ENCODE measurements at regions not wholly inside any gene's neighbourhood (a gene's known extent, or its start where the extent isn't known, plus 50 kb on each side); places are given as distances from the start of the nearest gene placed in this dataset.
"Not testable (repeated sequence)": the region's sequence is repeated elsewhere in the genome, so short reads cannot be mapped to it uniquely, and the experiment has no call there.

DNA sequence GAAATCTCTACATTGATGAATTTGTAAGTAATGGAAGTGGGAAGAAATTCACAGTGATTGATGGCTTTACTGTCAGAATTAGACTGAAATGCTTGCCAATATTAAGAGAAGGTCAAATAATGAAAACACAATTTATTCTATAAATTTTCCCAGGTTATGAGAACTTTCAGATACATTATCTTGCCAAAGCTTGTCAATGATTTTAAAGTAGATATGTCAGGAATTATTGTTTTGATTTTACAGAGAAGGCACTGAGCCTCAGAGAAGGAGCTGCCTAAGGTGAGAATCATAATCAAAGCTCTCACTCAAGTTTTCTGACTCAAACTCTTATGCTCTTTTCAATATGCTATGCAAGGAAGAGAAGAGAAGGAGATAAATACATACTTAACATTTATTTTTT is 564.0 kb upstream of the RGMB start:
- Mint-ChIP-seq H3K27ac (no peak overlapping the region), H3K36me3 (ENCODE audit: insufficient read depth in 2 of 2) (no peaks in the 10 kb centered on the region), H3K27me3 (ENCODE audit: low read depth) (no peaks in the 10 kb centered on the region), H3K4me3 (no peak overlapping the region), H3K4me1 (ENCODE audit: low read depth) (no peaks in the 10 kb centered on the region), H3K9me3 (no peaks in the 10 kb centered on the region)
- ATAC-seq (replicated peaks in 1 of 2) (no peak), DNase-seq (no peak)

DNA sequence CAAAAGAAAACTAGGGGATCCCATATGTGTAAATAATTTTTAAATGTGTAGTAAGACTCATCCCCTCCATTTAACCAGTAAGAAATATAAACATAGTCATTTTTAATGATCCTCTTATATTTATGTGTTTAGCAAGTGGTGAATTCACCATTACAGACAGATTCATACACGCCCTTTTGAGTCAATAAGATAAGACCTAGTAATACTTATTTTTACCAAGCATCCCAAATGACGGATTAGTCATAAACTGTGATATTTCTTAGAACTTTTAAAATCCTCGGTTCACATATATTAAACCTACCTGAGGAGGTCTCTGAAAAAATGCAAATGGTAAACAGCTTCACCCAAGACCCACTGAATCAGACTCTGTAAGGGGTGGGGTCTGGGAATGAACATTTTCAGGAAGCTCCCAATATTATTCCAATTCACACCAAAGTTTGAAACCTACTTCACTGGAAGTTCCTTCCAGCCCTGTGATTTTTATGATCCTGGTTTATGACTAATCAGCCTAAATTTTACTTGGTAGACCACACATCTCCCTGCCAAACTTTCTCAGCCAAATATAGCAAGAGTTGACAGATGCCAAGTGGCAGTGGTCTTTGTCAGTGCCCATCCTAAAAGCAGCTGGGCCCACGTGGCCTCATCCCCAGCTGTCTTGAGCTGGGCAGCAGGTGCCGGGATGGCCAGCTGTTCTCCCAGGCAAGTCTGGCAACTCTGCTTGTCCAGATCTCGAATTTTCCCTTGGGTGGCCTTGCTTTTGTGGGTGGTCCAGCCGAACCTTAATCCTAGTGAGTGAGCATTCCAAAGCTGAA is 559.0 kb upstream of the RGMB start:
- Mint-ChIP-seq H3K36me3 (ENCODE audit: insufficient read depth in 2 of 2) (no peaks in the 10 kb centered on the region), H3K27ac (no peak overlapping the region), H3K27me3 (ENCODE audit: low read depth) (no peaks in the 10 kb centered on the region), H3K9me3 (no peaks in the 10 kb centered on the region), H3K4me3 (no peak overlapping the region), H3K4me1 (ENCODE audit: low read depth) (no peaks in the 10 kb centered on the region)
- ATAC-seq (replicated peaks in 1 of 2) = no peak
- no peak for DNase-seq

DNA sequence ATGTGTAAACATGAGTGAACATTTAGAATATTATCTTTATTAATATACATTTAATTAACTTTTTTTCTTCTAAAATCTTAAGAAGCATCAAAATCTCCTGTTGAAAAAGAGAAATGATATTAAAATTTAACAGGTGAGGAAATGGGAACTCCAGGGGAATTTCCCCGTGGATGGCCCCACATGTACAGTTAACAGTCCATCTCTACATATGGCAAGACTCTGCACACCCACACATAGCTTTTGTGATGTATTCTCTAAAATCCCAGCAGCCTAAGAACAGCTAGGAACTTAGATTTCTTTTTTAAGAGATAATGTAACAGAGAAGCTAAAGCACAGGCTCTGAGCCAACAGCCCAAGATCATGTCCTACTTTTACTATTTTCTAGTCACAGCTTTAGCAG is 556.3 kb upstream of the RGMB start:
- DNase-seq = no peak

DNA sequence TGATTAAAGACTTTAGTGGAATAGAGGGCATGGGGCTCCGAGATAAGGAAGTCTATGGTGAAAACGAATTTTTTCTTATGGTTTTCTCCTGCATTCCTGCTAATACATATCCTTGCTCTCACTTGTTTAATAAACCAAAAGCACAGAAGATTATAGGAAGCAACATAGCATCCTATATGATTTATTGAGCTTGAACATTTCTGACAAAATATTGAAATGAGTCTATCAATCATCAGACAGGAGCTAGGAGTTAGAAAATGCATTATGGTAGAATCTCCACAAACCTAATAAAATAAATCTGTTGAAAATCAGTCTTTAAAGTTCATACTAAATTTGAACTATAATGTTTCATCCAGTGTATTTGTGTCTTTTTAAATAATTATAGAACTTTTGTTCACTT is 554.6 kb upstream of the RGMB start:
- no peaks in the 10 kb centered on the region for H3K36me3 Mint-ChIP-seq (ENCODE audit: insufficient read depth in 2 of 2)
- H3K9me3 Mint-ChIP-seq = peaks cover 2 to 3% of the 10 kb centered on the region in 2 donors
- DNase-seq = no peak
- no peaks in the 10 kb centered on the region for H3K4me1 Mint-ChIP-seq (ENCODE audit: low read depth)
- no peaks in the 10 kb centered on the region for H3K27me3 Mint-ChIP-seq (ENCODE audit: low read depth)
- H3K4me3 Mint-ChIP-seq = no peak overlapping the region
- H3K27ac Mint-ChIP-seq = no peak overlapping the region
- no peak for ATAC-seq (replicated peaks in 1 of 2)

More for the DNA sequence above, 556.3 kb upstream of the RGMB start:
- ATAC-seq (replicated peaks in 1 of 2) = no peak
- Mint-ChIP-seq H3K4me1 (ENCODE audit: low read depth) (no peaks in the 10 kb centered on the region), H3K27ac (no peak overlapping the region), H3K4me3 (no peak overlapping the region), H3K36me3 (ENCODE audit: insufficient read depth in 2 of 2) (no peaks in the 10 kb centered on the region), H3K27me3 (ENCODE audit: low read depth) (no peaks in the 10 kb centered on the region), H3K9me3 (no peaks in the 10 kb centered on the region)

DNA sequence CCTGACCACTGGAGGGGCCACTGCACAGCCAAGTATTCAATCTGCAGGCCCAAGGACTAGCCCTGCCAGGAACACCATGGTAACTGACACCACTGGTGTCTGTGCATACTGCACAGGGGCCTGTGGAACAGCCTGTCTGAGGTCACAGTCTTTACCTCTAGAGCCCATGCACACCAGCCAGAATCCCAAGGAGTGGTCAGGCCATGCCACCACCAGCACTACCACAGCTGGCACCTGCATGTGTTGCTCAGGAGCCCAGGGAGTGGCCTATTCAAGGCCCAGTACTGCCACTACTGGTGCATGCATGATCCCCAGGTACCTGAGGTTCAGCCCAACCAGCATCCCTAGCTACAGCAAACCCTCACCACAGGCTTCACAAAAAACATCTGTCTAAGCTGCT is 546.0 kb upstream of the RGMB start:
- Mint-ChIP-seq H3K36me3 (ENCODE audit: insufficient read depth in 2 of 2) (no peaks in the 10 kb centered on the region), H3K9me3 (peaks cover 6 to 11% of the 10 kb centered on the region in 2 donors), H3K4me3 (no peak overlapping the region), H3K27me3 (ENCODE audit: low read depth) (no peaks in the 10 kb centered on the region), H3K4me1 (ENCODE audit: low read depth) (no peaks in the 10 kb centered on the region), H3K27ac (no peak overlapping the region)
- no peak for DNase-seq
- ATAC-seq (replicated peaks in 1 of 2) = no peak

DNA sequence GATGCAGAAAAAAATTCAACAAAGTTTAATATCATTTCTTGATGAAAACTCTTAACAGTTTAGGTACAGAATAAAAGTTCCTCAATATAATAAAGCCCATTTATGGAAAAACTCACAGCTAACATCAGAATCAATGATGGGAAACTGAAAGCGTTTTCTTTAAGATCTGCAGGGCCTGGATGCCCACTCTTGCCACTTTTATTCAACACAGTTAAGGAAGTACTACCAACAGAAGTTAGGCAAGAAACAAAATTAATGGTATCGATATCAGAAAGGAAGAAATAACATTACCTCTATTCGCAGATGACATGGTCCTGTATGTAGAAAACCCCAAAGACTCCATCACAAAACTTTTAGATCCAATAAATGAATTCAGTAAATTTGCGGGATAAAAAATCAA is 542.4 kb upstream of the RGMB start:
- ATAC-seq (replicated peaks in 1 of 2) (no peak), DNase-seq (no peak)
- no peaks in the 10 kb centered on the region for H3K36me3 Mint-ChIP-seq (ENCODE audit: insufficient read depth in 2 of 2)
- H3K27me3 Mint-ChIP-seq (ENCODE audit: low read depth) = no peaks in the 10 kb centered on the region
- H3K9me3 Mint-ChIP-seq = peaks cover 8% of the 10 kb centered on the region in 2 donors
- no peak overlapping the region for H3K4me3 Mint-ChIP-seq
- no peak overlapping the region for H3K27ac Mint-ChIP-seq
- H3K4me1 Mint-ChIP-seq (ENCODE audit: low read depth) = no peaks in the 10 kb centered on the region

DNA sequence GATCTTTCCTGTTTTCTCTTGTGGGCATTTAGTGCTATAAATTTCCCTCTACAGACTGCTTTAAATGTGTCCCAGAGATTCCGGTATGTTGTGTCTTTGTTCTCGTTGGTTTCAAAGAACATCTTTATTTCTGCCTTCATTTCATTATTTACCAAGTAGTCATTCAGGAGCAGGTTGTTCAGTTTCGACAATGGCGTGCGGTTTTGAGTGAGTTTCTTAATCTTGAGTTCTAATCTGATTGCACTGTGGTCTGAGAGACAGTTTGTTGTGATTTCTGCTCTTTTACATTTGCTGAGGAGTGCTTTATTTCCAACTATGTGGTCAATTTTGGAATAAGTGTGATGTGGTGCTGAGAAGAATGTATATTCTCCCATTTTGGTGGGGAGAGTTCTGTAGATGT is 535.7 kb upstream of the RGMB start:
- DNase-seq; H3K27me3 Mint-ChIP-seq (ENCODE audit: low read depth); H3K27ac Mint-ChIP-seq; H3K9me3 Mint-ChIP-seq; ATAC-seq (replicated peaks in 1 of 2); H3K4me3 Mint-ChIP-seq; H3K4me1 Mint-ChIP-seq (ENCODE audit: low read depth); H3K36me3 Mint-ChIP-seq (ENCODE audit: insufficient read depth in 2 of 2): not testable (repeated sequence)

DNA sequence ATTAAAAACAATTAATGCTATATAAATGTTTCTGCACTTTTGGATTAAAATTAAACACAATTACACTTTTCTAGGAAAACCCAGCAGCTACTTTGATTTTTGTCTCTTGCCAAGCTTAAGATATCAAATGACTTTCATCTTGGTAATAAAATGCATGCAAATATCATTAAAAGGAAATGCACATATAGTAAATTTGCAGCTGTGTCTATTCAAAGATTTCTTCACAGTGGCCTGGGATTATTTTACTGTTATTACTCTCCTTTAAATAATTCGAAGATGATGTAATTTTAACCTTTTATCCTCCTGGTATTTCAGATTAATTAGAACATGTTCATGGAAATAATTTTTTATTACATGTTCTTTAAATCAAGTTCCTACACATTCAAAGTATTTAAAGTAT is 529.5 kb upstream of the RGMB start:
- ATAC-seq (replicated peaks in 1 of 2) = no peak

DNA sequence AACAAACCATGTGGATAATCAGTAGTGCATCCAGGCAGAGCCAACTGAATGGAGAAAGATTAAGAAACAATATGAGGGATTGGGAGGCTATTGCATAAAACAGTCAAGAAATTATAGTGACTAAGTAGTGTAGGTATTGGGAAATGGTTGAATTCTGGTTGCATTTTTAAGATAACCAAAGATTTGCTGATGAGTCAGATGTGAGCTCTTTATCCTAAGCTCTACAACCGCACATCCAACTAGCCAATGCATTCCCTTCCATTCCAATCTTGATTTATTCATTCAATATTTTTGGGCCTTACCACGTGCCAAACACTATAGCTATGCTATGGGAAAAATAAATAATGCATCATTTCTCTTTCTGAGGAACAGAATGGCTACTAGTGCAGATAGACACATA is 524.5 kb upstream of the RGMB start:
- Mint-ChIP-seq H3K36me3 (ENCODE audit: insufficient read depth in 2 of 2) (no peaks in the 10 kb centered on the region), H3K27ac (no peak overlapping the region), H3K4me3 (no peak overlapping the region), H3K9me3 (peaks cover 0 to 3% of the 10 kb centered on the region in 2 donors), H3K27me3 (ENCODE audit: low read depth) (no peaks in the 10 kb centered on the region), H3K4me1 (ENCODE audit: low read depth) (no peaks in the 10 kb centered on the region)
- no peak for ATAC-seq (replicated peaks in 1 of 2)
- no peak for DNase-seq

More for the DNA sequence above, 529.5 kb upstream of the RGMB start:
- Mint-ChIP-seq H3K36me3 (ENCODE audit: insufficient read depth in 2 of 2) (no peaks in the 10 kb centered on the region), H3K27me3 (ENCODE audit: low read depth) (no peaks in the 10 kb centered on the region), H3K4me1 (ENCODE audit: low read depth) (no peaks in the 10 kb centered on the region), H3K9me3 (peaks cover 0 to 3% of the 10 kb centered on the region in 2 donors), H3K4me3 (no peak overlapping the region), H3K27ac (no peak overlapping the region)
- DNase-seq = no peak

DNA sequence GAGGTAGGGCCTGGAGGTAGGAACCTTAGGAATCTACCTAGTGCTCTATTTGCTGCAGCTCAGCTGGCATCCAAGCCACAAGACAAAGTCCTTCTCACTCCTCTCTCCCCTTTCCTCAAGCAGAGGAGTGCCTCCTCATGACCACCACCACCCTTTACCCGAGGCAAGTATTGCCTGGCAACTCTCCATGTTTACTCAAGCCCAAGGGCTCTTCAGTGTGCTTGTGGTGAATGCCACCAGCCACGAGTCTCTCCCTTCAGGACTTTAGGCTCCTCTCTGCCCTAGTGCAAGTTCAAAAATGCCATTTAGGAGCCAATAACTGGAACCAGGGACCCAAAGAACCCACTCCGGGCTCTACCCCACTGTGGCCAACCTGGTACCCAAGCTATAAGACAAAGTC is 514.5 kb upstream of the RGMB start:
- H3K27ac Mint-ChIP-seq = no peak overlapping the region
- H3K27me3 Mint-ChIP-seq (ENCODE audit: low read depth) = no peaks in the 10 kb centered on the region
- no peak for DNase-seq
- H3K36me3 Mint-ChIP-seq (ENCODE audit: insufficient read depth in 2 of 2) = no peaks in the 10 kb centered on the region
- ATAC-seq (replicated peaks in 1 of 2) = no peak
- H3K4me3 Mint-ChIP-seq = no peak overlapping the region
- H3K4me1 Mint-ChIP-seq (ENCODE audit: low read depth) = no peaks in the 10 kb centered on the region
- H3K9me3 Mint-ChIP-seq = no peaks in the 10 kb centered on the region

DNA sequence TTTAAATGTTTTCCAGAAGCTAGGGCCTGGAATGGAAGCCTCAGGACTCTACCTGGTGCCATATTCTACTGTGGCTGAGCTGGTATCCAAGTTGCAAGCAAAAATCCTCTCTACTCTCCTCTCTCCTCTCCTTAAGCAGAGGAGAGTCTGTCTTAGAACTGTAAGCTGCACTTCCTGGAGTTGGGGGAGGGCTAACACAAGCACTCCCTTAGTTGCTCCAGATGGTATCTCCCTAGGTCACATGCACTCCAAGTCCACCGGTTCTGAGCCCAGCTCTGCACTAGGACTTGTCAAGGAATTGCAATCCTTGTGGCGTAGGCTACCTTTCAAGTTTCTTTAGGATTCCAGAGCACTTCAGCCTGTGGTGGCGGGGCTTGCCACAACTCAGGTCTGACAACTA is 513.9 kb upstream of the RGMB start:
- Mint-ChIP-seq H3K4me1 (ENCODE audit: low read depth) (no peaks in the 10 kb centered on the region), H3K36me3 (ENCODE audit: insufficient read depth in 2 of 2) (no peaks in the 10 kb centered on the region), H3K4me3 (no peak overlapping the region), H3K9me3 (no peaks in the 10 kb centered on the region), H3K27me3 (ENCODE audit: low read depth) (no peaks in the 10 kb centered on the region), H3K27ac (no peak overlapping the region)
- ATAC-seq (replicated peaks in 1 of 2) (no peak), DNase-seq (no peak)

DNA sequence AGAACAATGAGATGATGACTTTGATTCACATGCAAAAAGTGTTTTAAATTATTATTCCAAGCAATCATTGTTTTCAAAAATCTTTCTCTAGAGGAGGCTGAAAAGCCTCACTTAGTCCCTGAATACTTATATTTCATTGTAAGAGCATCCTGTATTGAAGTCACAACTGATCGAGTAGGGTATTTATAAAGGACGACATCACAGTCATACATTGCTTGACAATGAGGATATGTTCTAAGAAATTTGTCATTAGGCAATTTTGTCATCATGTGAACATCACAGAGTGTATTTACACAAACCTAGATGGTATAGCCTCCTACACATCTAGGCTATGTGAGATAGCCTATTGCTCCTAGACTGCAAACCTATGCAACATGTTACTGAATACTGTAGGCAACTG is 510.4 kb upstream of the RGMB start:
- ATAC-seq (replicated peaks in 1 of 2) = no peak
- Mint-ChIP-seq H3K4me1 (ENCODE audit: low read depth) (no peaks in the 10 kb centered on the region), H3K36me3 (ENCODE audit: insufficient read depth in 2 of 2) (no peaks in the 10 kb centered on the region)

DNA sequence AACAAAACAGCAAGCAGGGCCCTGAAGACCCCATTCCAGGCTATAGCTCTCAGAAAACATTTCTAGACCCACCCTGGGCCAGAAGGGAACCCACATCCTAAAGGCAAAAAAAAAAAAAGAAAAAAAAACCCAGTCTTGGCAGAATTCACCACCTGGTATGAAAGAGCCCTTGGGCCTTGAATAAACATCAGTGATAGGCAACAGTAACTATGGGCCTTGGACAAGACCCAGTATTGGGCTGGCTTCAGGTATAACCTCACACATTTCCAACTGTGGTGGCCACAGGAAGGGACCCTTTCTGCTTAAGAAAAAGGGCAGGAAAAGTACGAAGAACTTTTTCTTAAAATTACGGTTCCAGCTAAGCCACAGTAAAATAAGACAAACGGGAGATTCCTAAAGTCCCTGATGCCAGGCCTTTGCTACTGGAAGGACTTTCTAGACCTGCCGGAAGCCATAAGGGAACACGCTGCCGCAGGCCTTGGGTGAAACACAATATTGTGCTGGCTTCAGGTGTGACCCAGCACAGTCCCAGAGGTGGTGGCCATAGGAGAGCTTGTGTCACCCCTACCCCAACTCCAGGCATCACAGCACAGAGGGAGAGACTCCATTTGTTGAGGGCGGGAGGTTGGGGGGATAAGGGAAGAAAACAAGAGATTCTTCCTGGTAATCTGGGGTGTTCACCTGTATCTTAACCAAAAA is 505.2 kb upstream of the RGMB start:
- H3K9me3 Mint-ChIP-seq = peaks cover 0 to 3% of the 10 kb centered on the region in 2 donors
- no peak overlapping the region for H3K27ac Mint-ChIP-seq
- DNase-seq (no peak), ATAC-seq (replicated peaks in 1 of 2) (no peak)
- H3K4me3 Mint-ChIP-seq = no peak overlapping the region
- no peaks in the 10 kb centered on the region for H3K36me3 Mint-ChIP-seq (ENCODE audit: insufficient read depth in 2 of 2)
- H3K4me1 Mint-ChIP-seq (ENCODE audit: low read depth) = no peaks in the 10 kb centered on the region
- H3K27me3 Mint-ChIP-seq (ENCODE audit: low read depth) = no peaks in the 10 kb centered on the region

More for the DNA sequence above, 510.4 kb upstream of the RGMB start:
- Mint-ChIP-seq H3K27me3 (ENCODE audit: low read depth) (no peaks in the 10 kb centered on the region), H3K27ac (no peak overlapping the region), H3K9me3 (no peaks in the 10 kb centered on the region), H3K4me3 (no peak overlapping the region)
- no peak for DNase-seq

DNA sequence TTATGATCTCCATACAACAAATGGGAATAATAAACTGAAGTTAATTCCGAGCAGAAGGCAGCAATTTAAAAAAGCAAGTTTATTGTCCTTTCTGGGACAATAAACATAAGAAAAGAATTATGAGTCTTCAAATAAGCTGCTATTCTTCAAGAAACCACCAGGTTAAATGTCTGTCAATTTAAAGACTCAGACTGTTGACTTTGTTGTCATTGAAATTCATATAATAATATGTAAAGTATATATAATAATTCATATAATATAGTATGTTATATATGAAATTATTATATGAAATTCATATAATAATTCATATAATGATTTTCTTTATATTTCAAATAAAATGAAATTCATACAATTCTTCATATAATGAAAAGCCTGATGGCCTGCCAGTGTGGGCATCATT is 497.5 kb upstream of the RGMB start:
- DNase-seq (no peak), ATAC-seq (replicated peaks in 1 of 2) (no peak)
- H3K36me3 Mint-ChIP-seq (ENCODE audit: insufficient read depth in 2 of 2) = no peaks in the 10 kb centered on the region
- H3K4me3 Mint-ChIP-seq = no peak overlapping the region
- H3K27ac Mint-ChIP-seq = no peak overlapping the region
- H3K27me3 Mint-ChIP-seq (ENCODE audit: low read depth) = no peaks in the 10 kb centered on the region
- peaks cover 0 to 3% of the 10 kb centered on the region in 2 donors for H3K9me3 Mint-ChIP-seq
- H3K4me1 Mint-ChIP-seq (ENCODE audit: low read depth) = no peaks in the 10 kb centered on the region
